ENCODE measurements at regions not wholly inside any gene's neighbourhood (a gene's known extent, or its start where the extent isn't known, plus 50 kb on each side); places are given as distances from the start of the nearest gene placed in this dataset.

- Histone ChIP-seq H3K27ac (no peak overlapping the region), H3K4me3 (no peak overlapping the region)
- DNase-seq (ENCODE audit: low spot score) = no peak
- no peak for TF ChIP-seq CTCF (IDR thresholded peaks at IDR 0.05)
Measured at GRCh38 chr12:28629691-28630090, 439.4 kb downstream of the CCDC91 start.

- no peak for TF ChIP-seq CTCF (IDR thresholded peaks at IDR 0.05)
- Histone ChIP-seq H3K27ac (no peak overlapping the region), H3K4me3 (no peak overlapping the region)
- DNase-seq (ENCODE audit: low spot score) = no peak
Measured at GRCh38 chr12:28631831-28632230, 441.6 kb downstream of the CCDC91 start.

- no peak overlapping the region for H3K4me3 ChIP-seq
- TF ChIP-seq CTCF (IDR thresholded peaks at IDR 0.05) = no peak
- DNase-seq (ENCODE audit: low spot score) = no peak
- no peak overlapping the region for H3K27ac ChIP-seq
Measured at GRCh38 chr12:28640519-28640918, 450.3 kb downstream of the CCDC91 start.

GRCh38 chr12:28645436-28645835, 455.2 kb downstream of the CCDC91 start:
- Histone ChIP-seq H3K27ac (no peak overlapping the region), H3K4me3 (no peak overlapping the region)
- TF ChIP-seq CTCF (IDR thresholded peaks at IDR 0.05) = no peak
- no peak for DNase-seq (ENCODE audit: low spot score)

GRCh38 chr12:28645891-28646290, 455.6 kb downstream of the CCDC91 start:
- DNase-seq (ENCODE audit: low spot score) = no peak
- no peak for TF ChIP-seq CTCF (IDR thresholded peaks at IDR 0.05)
- H3K27ac ChIP-seq = no peak overlapping the region
- H3K4me3 ChIP-seq = no peak overlapping the region

- no peak overlapping the region for H3K4me3 ChIP-seq
- TF ChIP-seq CTCF (IDR thresholded peaks at IDR 0.05) = no peak
- no peak for DNase-seq (ENCODE audit: low spot score)
Measured at GRCh38 chr12:28650906-28651305, 460.6 kb downstream of the CCDC91 start.

GRCh38 chr12:28652239-28652638, 462.0 kb downstream of the CCDC91 start:
- no peak for TF ChIP-seq CTCF (IDR thresholded peaks at IDR 0.05)
- H3K27ac ChIP-seq = no peak overlapping the region
- DNase-seq (ENCODE audit: low spot score) = no peak

More at GRCh38 chr12:28650906-28651305, 460.6 kb downstream of the CCDC91 start:
- no peak overlapping the region for H3K27ac ChIP-seq

More at GRCh38 chr12:28652239-28652638, 462.0 kb downstream of the CCDC91 start:
- H3K4me3 ChIP-seq = no peak overlapping the region
